A673 (cell line): ENCODE measurements at regions not wholly inside any gene's neighbourhood (a gene's known extent, or its start where the extent isn't known, plus 50 kb on each side); places are given as distances from the start of the nearest gene placed in this dataset.

ENCODE experiments used
- CTCF ChIP-seq: fragments of 300-800, 200-600 bp; sonication (generic); conservative IDR thresholded peaks from 2 replicates; pipeline ENCODE4 v1.5.1; 2017; ENCODE audit warnings: low read depth, mild to moderate bottlenecking, antibody characterized with exemption, low read length, moderate library complexity, mixed read lengths
- EZH2 ChIP-seq: fragments of 200-600 bp; sonication (generic); IDR thresholded peaks from 2 replicates; pipeline ENCODE4 v1.6.1; 2017; ENCODE audit warnings: borderline replicate concordance, low read depth, mild to moderate bottlenecking, mixed read lengths, antibody characterized with exemption, low read length; ENCODE audit not compliant: poor library complexity, severe bottlenecking

- no peak for TF ChIP-seq CTCF
- no peak for TF ChIP-seq EZH2
Observed at GRCh38 chr10:129055225-129055624, 411.8 kb upstream of the MGMT start.
